ENCODE measurements at regions not wholly inside any gene's neighbourhood (a gene's known extent, or its start where the extent isn't known, plus 50 kb on each side); places are given as distances from the start of the nearest gene placed in this dataset.

DNA sequence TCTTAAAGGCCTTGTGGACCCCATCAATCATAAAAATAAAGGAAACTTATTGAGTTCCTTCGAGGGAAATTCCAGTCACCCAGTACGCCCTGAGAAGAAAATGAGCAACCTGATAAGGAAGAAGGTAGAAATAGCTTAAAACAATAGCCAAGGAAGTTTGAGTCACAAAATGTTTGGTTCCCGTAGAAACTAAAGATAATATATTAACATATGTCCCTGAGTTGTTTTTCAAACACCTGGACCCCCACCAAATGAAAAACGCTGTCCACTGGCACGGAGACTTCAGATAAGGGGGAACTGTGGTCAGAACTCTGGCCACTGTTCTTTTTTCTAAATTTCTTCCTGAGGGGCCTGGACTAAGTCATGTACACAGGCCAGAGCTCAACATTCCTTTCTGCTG lies 669.1 kb downstream of the ADCYAP1 start:
- TF ChIP-seq EZH2 (IDR thresholded peaks at IDR 0.05; ENCODE audit: insufficient read depth, poor library complexity, severe bottlenecking) (no peak), EZH2phosphoT487 (IDR thresholded peaks at IDR 0.05; ENCODE audit: insufficient read depth, low read depth) (no peak)
